ENCODE measurements at regions not wholly inside any gene's neighbourhood (a gene's known extent, or its start where the extent isn't known, plus 50 kb on each side); places are given as distances from the start of the nearest gene placed in this dataset.

DNA sequence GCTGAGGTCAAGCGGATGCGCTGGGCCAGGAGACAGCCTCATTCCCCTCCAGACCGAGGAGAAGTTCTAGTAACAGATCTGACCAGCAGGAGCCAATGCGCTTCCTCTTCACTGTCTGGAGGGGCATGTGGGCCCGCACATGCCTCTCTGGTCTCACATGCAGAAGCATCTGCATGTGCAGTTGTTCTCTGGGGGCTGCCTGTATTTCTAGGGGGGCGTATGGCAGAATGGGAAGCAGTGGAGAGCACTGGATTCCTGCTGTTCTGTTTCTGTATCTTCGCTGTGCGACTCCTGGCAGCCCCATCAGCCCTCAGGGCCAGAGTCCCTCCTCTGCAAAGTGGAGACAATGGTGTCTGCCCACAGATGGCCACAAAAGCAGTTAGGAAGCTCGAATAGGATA is 170.4 kb upstream of the IQSEC1 start:
- Mint-ChIP-seq H3K4me1 (peaks cover 23% of the 10 kb centered on the region), H3K4me3 (no peak overlapping the region), H3K27ac (no peak overlapping the region), H3K27me3 (ENCODE audit: low read depth, poor library complexity) (peaks cover 27% of the 10 kb centered on the region), H3K36me3 (ENCODE audit: low read depth) (no peaks in the 10 kb centered on the region), H3K9me3 (no peaks in the 10 kb centered on the region)
- DNase-seq = no peak
- TF ChIP-seq, protein P1, sequence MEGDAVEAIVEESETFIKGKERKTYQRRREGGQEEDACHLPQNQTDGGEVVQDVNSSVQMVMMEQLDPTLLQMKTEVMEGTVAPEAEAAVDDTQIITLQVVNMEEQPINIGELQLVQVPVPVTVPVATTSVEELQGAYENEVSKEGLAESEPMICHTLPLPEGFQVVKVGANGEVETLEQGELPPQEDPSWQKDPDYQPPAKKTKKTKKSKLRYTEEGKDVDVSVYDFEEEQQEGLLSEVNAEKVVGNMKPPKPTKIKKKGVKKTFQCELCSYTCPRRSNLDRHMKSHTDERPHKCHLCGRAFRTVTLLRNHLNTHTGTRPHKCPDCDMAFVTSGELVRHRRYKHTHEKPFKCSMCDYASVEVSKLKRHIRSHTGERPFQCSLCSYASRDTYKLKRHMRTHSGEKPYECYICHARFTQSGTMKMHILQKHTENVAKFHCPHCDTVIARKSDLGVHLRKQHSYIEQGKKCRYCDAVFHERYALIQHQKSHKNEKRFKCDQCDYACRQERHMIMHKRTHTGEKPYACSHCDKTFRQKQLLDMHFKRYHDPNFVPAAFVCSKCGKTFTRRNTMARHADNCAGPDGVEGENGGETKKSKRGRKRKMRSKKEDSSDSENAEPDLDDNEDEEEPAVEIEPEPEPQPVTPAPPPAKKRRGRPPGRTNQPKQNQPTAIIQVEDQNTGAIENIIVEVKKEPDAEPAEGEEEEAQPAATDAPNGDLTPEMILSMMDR (IDR thresholded peaks at IDR 0.05) = no peak

DNA sequence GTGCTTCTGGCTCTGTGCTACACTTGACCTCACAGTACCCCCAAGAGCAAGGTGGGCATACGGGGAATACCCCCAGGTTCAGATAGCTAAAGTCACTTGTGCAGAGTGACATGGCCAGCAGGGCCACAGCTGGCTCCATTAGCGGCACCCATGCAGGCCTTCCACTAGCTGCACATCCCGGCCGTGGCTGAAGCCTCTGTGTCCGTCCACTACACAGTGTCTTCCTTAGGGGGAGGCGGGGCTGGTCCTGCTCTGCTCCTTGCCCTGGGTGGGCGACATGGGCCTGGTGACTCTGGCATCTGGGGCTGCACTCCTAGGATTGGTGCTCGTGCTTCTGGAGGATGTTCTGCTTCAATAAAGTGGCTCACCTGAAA is 169.1 kb upstream of the IQSEC1 start:
- H3K27ac Mint-ChIP-seq = no peak overlapping the region
- TF ChIP-seq, protein P1 (IDR thresholded peaks at IDR 0.05) = no peak
- H3K4me3 Mint-ChIP-seq = no peak overlapping the region
- H3K4me1 Mint-ChIP-seq = peaks cover 20% of the 10 kb centered on the region
- H3K36me3 Mint-ChIP-seq (ENCODE audit: low read depth) = no peaks in the 10 kb centered on the region
- no peak for DNase-seq
- H3K27me3 Mint-ChIP-seq (ENCODE audit: low read depth, poor library complexity) = peaks cover 34% of the 10 kb centered on the region
- H3K9me3 Mint-ChIP-seq = no peaks in the 10 kb centered on the region

DNA sequence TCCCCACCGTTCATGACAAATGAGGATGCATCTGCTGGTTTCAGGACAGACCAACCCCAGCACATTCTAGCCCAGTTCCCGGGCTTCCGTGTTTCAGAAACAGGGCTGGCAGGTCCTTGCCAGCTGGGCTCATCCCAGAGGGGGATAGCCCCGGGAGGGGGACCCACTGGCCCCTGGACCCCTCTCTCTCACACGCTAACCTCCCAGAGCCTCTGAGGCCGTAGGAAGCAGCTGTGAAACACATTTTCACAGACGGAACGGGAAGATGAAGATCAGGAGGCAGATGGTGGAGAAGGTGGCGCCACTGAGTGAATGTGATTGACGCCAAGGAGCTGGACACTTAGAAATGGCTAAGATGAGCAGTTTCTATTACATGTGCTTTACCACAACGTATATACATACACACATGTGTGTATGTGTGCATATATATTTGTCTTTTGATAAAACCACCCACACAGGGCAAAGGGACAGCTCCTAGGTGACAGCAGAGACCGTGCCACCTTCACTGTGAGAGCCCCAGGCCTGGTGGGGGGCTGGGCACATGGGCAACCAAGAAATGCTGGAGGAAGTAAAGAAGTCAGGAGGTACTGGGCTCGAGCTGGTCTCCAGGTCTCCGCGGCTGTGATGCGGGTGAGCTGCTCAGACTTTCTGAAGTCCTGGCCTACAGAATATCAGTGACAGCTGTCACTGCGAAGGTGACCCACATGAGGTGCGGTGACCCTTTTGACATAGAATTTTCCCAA is 168.6 kb upstream of the IQSEC1 start:
- H3K27me3 Mint-ChIP-seq (ENCODE audit: low read depth, poor library complexity) = peaks cover 34% of the 10 kb centered on the region
- no peak overlapping the region for H3K27ac Mint-ChIP-seq
- H3K4me3 Mint-ChIP-seq = no peak overlapping the region
- DNase-seq = no peak
- peaks cover 20% of the 10 kb centered on the region for H3K4me1 Mint-ChIP-seq
- H3K9me3 Mint-ChIP-seq = no peaks in the 10 kb centered on the region
- TF ChIP-seq, protein P1 (IDR thresholded peaks at IDR 0.05) = no peak
- H3K36me3 Mint-ChIP-seq (ENCODE audit: low read depth) = no peaks in the 10 kb centered on the region

DNA sequence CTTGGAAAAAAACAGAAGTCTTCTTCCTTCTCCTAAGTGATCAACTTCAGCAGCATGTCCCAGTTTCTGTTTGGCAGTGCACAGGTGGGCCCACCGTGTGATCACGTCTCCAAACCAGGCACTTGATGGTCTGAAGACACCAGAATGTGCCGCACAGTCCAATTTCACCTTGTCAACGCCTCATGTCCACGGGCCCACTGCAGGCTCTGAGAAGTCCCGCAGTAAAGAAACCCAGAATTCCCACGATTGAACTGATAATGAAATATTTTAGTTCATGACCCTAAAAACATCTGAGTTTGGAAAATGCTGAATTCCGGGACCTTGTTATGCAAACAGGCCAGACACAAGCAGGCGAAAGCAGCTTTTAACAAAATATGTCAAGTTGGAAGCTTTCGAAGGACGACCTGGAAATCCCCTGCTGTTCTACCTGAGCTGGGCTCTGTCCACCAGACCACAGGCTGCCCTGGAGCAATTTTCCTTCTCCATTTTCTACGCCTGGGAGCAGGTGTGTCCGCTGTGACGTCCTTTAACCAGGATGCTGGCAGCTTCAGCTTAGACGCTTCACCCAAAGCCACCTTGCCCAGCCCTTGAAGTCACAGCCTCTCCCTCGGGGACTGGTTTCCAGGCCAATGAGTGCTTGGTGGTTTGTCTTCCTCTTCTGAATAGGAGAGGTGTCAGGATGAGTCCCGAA is 167.8 kb upstream of the IQSEC1 start:
- no peak overlapping the region for H3K27ac Mint-ChIP-seq
- H3K4me3 Mint-ChIP-seq = no peak overlapping the region
- DNase-seq = no peak
- H3K27me3 Mint-ChIP-seq (ENCODE audit: low read depth, poor library complexity) = peaks cover 34% of the 10 kb centered on the region
- H3K9me3 Mint-ChIP-seq = no peaks in the 10 kb centered on the region
- TF ChIP-seq, protein P1 (IDR thresholded peaks at IDR 0.05) = no peak
- H3K36me3 Mint-ChIP-seq (ENCODE audit: low read depth) = no peaks in the 10 kb centered on the region
- H3K4me1 Mint-ChIP-seq = peaks cover 20% of the 10 kb centered on the region

DNA sequence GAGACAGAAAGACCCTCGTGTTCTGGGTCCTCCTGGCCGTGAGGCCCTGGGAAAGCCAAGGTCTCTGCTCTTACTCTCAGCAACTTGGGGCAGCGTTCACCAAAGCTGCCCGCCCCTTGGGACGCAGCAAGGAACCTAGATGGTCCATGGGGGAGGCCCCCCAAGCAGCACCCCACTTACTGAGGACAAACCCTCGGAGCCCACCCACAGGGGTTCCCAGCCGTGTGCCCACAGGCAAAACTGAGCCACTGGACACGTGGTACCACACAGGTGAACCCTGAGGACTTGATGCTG is 166.2 kb upstream of the IQSEC1 start:
- TF ChIP-seq, protein P1 (IDR thresholded peaks at IDR 0.05) = no peak
- no peak for DNase-seq
- H3K4me1 Mint-ChIP-seq = peaks cover 26% of the 10 kb centered on the region
- peaks cover 41% of the 10 kb centered on the region for H3K27me3 Mint-ChIP-seq (ENCODE audit: low read depth, poor library complexity)
- H3K27ac Mint-ChIP-seq = no peak overlapping the region
- no peaks in the 10 kb centered on the region for H3K9me3 Mint-ChIP-seq
- H3K36me3 Mint-ChIP-seq (ENCODE audit: low read depth) = no peaks in the 10 kb centered on the region
- H3K4me3 Mint-ChIP-seq = no peak overlapping the region
